HG03039 (cell line): ENCODE measurements at regions not wholly inside any gene's neighbourhood (a gene's known extent, or its start where the extent isn't known, plus 50 kb on each side); places are given as distances from the start of the nearest gene placed in this dataset.
"Not testable (repeated sequence)": the region's sequence is repeated elsewhere in the genome, so short reads cannot be mapped to it uniquely, and the experiment has no call there.

ENCODE experiments used
- ATAC-seq: cut with Tn5 transposase; IDR thresholded peaks from one replicate; pipeline ENCODE4 v1.9.1; 2021; ENCODE audit warnings: mild to moderate bottlenecking, moderate library complexity; ENCODE audit not compliant: unreplicated experiment

DNA sequence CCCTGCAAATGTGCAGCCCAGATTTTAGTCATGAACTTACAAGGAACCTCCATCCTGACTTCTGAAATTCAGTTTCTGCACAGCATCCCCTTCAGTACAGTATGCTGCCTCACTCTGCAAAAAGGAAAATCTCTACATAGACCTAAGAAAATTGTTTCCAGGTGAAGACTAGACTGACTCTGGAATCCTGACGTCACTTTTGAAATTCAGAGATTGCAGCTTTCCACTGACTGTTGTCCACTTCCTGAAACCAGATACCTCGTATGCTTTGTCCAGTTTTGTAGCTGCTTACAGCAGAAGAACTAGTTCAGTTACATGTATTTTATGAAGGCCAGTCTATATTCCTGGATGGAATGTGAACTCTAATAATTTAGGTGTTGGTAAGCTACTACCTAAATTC, 629.3 kb upstream of the ST8SIA4 start:
- no peak for ATAC-seq

DNA sequence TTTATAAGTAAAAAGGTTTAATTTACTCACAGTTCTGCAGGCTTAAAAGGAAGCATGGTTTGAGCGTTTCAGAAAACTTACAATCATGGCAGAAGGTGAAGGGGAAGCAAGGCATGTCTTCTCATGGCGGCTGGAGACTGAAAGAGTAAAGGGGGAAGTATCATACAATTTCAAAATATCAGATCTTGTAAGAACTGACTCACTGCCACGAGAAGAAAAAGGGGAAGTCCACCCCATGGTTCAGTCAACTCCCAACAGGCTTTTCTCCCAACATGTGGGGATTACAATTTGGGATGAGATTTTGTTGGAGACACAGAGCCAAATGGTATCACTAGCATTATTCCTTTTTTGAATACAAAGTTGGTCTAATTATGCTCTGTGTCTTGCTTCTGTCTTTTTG, 627.9 kb upstream of the ST8SIA4 start:
- no peak for ATAC-seq

DNA sequence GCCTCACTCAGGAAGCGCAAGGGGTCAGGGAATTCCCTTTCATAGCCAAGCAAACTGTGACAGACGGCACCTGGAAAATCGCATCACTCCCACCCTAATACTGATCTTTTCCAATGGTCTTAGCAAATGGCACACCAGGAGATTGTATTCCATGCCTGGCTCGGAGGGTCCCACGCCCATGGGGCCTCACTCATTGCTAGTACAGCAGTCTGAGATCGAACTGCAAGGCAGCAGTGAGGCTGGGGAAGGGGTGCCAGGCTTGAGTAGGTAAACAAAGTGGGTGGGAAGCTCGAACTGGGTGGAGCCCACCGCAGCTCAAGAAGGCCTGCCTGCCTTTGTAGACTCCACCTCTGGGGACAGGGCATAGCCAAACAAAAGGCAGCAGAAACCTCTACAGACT, 626.0 kb upstream of the ST8SIA4 start:
- not testable (repeated sequence) for ATAC-seq

DNA sequence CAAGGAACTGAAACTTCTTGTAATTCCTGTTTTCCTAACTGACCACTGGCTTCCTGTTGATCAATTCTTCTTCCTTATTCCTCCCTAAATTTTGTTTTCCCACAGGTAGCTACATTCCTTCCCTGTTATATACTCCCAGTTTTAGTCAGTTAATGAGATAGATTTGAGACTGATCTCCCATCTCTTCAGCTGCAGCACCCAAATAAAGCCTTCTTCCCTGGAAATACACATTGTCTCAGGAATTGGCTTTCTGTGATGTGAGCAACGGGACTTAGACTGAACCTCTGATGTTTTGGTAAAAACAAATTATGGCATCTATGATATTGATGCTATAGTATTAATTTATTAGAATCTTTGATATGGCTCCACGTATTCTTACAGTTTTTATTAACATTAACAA, 617.3 kb upstream of the ST8SIA4 start:
- no peak for ATAC-seq

DNA sequence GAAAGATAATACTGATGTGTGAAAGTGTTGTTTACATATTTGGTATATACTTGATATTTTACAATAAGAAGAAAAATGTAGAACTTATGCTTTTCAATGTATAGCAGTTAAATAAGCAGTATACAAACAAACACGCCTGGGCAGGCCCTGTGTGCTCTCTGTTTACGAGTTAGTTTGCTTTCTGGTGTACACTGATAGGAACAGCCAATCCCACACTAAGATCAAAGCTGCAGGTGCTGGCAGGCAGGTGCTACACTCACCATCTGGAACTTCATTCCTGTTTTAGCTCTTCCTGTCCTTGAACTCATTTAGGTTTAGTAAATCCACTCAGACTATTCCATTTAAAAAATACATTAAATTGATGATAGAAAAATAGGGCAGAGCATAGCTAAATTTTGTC, 614.7 kb upstream of the ST8SIA4 start:
- ATAC-seq: no peak

DNA sequence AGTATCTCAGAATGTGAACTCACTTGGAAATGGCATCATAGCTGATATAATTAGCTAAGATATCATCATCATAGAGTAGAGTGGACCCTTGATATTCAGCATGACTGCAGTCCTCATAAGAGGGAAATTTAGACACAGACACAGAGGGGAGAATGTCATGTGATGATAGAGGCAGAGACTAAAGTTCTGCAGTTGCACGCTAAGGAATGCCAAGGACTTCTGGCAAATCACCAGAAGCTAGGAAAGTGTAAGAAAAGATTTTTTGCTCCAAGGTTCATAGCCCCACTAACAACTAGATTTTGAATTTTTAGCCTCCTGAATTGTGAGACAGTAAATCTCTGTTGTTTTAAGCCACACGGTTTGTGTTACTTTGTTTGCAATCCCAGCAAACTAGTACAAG, 612.6 kb upstream of the ST8SIA4 start:
- ATAC-seq: no peak

DNA sequence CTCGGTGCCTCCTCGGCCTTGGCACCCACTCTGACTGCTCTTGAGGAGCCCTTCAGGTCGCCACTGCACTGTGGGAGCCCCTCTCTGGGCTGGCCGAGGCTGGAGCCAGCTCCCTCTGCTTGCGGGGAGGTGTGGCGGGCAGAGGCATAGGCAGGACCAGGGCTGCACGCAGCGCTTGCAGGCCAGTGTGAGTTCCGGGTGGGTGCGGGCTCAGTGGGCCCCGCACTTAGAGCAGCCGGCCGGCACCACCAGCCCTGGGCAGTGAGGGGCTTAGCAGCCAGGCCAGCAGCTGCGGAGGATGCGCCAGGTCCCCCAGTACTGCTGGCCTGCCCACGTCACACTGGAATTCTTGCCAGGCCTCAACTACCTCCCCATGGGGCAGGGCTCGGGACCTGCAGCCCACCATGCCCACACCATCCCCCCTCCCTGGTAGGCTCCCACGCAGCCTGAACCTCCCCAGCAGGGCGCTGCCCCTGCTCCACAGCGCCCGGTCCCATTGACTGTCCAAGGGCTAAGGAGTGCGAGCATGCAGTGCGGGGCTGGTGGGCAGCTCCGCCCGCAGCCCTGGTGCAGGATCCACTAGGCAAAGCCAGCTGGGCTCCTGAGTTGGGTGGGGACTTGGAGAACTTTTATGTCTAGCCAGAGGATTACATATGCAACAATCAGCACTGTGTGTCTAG, 602.9 kb upstream of the ST8SIA4 start:
- no peak for ATAC-seq

DNA sequence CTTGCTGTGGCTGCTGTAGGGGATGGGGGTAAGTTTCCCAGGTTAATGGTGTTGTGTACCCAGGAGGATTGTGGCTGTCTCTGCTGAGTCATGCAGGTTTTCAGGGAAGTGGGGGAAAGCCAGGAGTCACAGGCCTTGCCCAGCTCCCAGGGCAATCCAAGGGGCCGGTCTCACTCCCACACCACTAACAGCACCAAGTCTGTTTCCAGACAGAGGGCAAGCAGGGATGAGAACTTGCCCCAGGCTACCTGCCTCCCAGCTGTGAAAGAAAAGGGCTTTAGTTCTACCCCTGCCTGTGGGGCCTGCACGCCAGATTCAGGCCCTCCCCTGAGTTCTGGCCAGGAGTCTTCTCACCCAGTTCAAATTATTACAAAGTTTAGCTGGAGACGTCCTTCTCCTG, 579.8 kb upstream of the ST8SIA4 start:
- no peak for ATAC-seq

DNA sequence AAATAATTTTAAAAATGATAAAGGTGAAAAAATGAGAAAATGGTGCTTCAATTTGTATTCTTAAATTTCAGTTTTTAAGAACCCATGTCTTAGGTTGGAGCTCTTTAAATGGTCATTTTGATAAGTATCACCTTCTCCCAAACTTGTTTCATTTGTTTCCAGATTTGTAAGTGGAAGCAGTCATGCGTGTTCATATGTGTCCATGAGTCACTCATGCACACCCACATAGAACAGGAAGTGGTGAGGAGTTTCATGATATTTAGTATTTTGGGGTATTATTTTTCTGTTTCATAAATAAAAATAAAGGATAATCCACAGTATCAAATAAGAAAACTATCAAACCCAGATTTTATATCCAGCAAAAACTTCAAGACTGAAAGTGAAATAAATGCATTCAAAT, 570.4 kb upstream of the ST8SIA4 start:
- no peak for ATAC-seq

DNA sequence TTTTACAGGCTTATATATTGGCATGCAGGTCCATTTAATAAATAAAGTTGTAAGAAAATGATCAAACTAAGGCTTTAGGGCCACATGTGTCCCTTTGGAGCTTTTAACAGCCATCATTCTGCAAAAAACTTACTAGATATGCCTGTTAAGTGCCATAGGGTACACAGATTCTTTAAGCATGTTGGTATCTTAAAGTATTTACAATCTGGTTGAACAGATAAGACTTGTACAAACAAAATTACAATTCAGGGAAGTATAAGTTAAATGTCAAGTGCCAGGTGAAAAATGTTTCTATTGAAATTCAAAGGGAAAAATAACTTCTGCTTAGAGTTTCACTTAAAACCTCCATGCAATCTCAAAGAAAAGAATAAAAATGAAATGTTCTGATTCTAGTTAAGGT, 558.4 kb upstream of the ST8SIA4 start:
- no peak for ATAC-seq

DNA sequence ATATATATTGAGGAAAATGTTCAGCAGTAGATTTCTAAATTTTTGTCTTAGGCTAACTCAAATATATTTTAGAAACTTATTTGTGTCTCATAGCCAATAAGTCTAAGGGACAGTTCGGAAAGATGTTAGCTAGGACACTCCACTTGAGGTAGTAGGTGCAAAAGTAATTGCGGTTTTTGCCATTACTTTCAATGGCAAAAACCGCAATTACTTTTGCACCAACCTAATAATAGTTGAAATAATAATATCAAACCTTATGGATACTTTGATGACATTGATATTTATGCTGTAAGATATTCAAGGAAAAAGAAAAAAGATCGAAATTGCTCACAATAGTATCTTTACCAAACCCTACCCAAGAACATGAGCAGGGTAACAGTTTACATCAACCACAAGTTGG, 555.5 kb upstream of the ST8SIA4 start:
- no peak for ATAC-seq

DNA sequence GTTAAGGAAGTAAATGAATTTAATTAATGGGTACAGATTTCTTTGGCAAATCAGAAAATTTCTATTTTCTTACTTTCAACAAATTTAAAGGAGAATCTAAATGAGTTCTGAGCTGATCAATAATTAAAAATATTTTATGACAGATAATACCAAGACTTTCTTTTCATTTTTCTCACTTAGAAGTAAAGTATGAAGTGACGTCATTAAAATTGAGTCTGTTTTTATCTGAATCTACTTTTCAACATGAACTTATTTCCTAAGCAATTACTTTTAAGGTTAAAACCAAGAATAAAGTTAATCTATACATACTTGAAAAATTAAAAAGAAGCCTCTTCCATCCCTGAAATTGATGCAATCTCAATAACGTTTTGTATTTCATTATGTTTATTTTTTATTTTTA, 552.8 kb upstream of the ST8SIA4 start:
- no peak for ATAC-seq

DNA sequence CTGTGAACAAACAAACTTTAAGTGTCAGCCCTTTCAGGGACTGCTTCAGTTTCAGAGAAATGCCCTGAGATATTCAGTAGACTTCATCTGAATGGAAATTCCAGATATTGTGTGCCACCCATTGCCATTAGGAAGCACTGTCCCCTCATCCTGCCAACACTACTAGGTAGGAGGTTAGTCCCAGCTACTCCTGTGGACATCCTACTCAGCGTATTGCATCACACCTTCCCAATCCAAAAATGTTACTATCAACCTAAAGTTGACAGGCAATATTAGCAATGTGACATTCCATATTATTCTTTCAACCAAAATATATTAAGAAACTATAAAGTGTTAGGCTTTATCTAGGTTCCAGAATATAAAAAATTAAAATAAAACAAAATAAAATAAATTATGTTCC, 552.0 kb upstream of the ST8SIA4 start:
- no peak for ATAC-seq

DNA sequence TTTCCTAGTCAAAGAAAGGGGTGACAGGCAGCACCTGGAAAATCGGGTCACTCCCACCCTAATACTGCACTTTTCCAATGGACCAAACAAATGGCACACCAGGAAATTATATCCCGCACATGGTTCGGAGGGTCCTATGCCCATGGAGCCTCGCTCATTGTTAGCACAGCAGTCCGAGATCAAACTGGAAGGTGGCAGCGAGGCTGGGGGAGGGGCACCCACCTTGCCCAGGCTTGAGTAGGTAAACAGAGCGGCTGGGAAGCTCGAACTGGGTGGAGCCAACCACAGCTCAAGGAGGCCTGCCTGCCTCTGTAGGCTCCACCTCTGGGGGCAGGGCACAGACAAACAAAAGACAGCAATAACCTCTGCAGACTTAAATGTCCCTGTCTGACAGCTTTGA, 539.2 kb upstream of the ST8SIA4 start:
- ATAC-seq: not testable (repeated sequence)

DNA sequence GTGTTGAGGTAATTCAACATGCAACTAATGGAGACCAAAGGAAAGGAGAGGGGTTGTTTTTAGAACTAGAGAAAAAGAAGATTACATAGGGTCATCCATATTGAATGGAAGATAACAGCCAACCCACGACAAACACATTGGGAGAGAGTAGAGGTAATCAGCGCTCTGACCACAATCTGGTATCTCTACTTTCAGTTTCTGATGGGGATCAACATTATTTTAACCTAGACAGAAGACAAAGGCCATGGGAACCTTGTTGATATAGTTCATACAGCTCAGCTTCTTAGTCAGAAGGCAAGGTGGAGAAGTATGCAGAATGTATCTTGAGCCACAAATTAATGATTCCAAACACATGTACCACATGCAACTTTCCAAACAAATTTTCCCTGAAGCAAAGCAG, 537.1 kb upstream of the ST8SIA4 start:
- ATAC-seq: no peak

DNA sequence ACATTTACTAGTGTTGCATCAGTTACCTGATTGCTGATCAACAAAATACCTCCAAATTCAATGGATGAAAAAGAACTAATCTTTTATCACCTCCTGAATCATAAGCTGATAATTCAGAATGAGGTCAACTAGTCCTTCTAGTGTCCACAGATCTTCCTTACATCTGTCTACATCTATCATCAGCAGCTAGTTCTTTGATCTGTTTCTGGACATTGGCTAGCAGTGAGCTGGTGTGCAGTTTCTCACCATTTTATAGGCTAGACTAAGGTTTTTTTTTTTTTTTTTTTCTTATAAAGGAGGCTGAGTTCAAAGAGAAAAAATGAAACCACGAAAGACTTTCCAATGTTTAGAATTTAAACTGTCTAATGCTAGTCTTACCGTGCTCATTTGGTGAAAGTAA, 534.3 kb upstream of the ST8SIA4 start:
- ATAC-seq: no peak

DNA sequence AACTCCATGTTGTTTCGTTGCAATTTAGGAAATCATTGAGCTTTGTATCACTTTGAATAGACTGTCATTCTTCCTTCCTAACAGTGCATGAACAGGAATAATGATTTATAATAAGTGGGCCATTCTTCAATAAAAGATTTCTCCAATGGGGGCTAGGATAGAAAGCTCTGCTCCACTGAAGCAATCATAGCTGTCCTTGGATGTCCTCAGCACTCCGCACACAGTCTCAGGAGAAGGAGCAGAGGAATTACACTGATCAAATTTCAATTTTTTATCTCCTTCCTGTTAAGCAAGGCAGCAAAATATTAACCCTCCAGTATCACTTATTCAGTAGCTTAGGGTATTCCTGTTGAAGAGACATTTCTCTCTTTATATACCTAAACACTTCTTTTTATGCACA, 532.7 kb upstream of the ST8SIA4 start:
- no peak for ATAC-seq

DNA sequence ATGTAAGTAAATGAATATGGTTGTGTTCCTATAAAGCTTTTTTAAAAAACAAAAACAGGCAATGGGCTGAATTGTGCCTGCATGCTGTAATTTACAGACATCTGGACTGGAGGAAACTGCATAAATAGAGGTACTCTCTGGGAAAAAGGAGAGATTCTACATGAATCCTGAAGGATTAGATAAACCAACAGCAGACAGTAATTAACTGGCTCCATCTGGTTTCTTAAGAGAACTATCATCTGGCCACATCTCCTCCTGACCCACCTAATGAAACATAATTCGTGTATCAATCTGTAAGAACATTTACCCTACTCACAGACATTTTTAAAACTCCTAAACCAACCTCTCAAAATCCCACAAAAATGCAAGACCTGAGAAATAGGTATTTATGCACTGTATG, 528.1 kb upstream of the ST8SIA4 start:
- no peak for ATAC-seq

DNA sequence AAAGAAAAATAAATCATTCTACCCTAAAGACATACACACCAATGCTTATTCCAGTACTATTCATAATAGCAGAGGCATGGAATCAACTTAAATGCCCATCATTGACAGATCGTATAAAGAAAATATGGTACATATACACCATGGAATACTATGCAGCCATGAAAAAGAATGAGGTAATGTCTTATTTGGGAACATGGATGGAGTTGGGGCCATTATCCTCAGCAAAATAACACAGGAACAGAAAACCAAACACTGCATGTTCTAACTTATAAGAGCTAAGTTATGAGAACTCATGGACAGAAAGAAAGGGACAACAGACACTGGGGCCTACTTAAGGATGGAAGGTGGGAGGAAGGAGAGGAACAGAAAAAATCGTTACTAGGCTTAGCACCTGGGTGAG, 527.5 kb upstream of the ST8SIA4 start:
- ATAC-seq: no peak

DNA sequence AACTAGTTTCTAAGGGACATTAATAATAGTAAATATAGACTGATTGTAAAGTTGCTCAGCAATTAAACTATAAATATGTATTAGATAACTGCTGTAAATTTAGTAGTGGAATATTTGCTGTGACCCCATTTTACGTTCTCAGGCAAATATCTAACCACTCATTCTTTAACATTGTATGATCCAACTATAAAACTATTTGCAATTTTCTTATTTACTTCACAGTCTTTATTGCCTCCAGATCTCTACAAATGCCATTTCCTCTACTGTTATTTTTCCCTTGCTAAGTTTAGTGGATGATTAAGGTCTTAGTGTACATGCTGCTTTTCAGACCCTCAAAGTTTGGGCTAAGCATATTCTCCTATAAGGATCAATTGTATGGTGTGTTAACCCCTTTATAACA, 526.2 kb upstream of the ST8SIA4 start:
- ATAC-seq: no peak

DNA sequence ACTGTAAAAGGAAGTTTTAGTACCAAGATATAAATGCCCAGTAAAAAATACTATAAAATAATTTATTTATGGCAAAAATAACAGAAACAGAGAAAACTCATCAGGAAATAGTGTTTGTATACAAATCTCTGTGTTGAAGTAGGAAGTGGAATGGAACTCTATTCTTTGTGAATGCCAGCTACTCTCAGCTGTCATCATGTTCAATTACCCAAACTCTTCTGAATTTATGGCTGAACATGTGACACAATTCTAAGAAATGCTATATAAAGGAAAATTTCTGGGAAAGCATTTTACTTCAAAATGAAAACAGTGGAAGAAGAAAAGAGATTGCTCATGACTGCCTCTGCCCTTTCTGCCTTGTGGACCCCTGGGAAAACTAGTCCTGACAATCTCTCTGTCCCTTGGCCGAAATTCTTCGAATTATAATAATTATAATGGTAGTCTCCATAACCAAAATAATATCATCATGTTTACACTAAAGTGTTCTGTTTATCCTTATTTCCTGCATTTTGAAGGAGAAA, 522.3 kb upstream of the ST8SIA4 start:
- no peak for ATAC-seq

DNA sequence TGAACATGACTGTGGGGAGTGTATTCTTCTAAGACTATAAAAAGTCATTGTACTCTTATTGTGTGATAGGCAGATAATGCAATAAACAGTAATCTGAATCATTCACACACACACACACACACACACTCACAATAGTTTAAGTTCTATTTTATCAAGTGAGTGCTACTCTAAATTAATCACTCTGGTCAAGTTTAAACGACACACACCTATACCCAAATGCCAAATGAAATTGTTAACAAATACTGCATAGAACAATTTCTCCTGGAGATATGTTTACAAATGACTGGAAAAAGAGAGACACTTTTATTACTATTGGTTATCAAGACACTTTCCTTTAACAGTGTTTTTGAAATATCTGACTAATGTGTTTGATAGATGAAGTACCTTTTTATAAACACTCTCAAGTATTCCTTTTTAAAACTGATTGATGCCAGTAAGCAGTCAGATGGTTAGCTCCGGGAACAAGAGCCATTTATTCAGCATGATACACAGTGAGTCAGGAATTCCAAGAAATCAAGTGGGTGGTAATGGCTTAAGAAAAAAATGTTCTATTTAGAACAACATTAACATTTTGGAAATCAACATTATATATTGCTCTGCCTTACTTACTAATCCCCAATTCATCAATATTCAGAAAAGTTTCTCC, 521.6 kb upstream of the ST8SIA4 start:
- no peak for ATAC-seq

DNA sequence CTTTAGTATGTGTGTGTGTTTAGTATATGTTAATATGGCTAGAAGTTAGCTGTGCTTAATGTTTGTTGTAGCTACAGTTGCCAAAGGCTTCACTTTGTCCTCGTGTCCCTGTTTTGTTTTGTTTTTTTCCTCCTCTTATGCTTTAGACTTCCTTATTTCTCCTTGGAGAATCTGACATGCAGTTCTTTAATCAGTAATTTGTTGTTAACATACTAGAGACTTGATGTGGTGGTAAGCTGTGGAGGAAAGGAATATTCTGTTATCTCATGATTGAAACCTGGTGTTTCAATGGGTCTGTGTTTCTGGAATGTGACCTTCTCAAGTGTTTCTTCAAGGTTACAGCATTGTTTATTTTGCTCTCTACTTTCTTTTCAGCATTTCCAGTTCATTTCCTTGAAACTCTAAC, 515.6 kb upstream of the ST8SIA4 start:
- ATAC-seq: no peak
